ENCODE measurements at regions not wholly inside any gene's neighbourhood (a gene's known extent, or its start where the extent isn't known, plus 50 kb on each side); places are given as distances from the start of the nearest gene placed in this dataset.

DNA sequence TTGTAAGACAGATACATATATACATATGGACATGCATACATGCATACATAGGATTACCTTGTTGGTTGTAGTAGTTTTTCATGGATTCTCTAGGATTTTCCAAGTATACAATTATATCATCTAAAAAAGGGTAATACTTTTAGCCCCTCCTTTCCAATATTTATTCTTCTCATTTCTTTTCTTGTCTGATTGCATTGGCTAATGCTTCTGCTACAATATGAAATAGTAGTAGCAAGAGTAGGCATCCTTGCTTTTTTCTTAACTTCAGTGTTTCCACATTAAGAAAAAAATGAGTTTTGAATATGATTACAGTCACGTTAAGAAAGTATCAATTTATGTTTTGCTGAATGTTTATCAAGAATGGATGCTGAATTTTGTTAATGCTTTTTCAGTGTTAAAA lies 58.0 kb downstream of the RBFOX3 start:
- TF ChIP-seq POLR2A (IDR thresholded peaks at IDR 0.05) (no peak), POLR2AphosphoS5 (IDR thresholded peaks at IDR 0.05) (no peak)
- TF ChIP-seq, protein P1, sequence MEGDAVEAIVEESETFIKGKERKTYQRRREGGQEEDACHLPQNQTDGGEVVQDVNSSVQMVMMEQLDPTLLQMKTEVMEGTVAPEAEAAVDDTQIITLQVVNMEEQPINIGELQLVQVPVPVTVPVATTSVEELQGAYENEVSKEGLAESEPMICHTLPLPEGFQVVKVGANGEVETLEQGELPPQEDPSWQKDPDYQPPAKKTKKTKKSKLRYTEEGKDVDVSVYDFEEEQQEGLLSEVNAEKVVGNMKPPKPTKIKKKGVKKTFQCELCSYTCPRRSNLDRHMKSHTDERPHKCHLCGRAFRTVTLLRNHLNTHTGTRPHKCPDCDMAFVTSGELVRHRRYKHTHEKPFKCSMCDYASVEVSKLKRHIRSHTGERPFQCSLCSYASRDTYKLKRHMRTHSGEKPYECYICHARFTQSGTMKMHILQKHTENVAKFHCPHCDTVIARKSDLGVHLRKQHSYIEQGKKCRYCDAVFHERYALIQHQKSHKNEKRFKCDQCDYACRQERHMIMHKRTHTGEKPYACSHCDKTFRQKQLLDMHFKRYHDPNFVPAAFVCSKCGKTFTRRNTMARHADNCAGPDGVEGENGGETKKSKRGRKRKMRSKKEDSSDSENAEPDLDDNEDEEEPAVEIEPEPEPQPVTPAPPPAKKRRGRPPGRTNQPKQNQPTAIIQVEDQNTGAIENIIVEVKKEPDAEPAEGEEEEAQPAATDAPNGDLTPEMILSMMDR (IDR thresholded peaks at IDR 0.05) = no peak
